Stimulated activated CD4-positive, alpha-beta T cell treated with anti-CD3 and anti-CD28 coated beads, Interleukin-12 subunit alpha, Interleukin-12 subunit beta, amount 100 ng/mL, for 24 hours (primary cell): ENCODE measurements at regions not wholly inside any gene's neighbourhood (a gene's known extent, or its start where the extent isn't known, plus 50 kb on each side); places are given as distances from the start of the nearest gene placed in this dataset.

Experiments
- DNase-seq, 2 experiments: peaks; one replicate each; pipeline ENCODE4 v3.0.0-alpha.2; 2020; ENCODE audit warnings: low read depth in 2 of 2

GRCh38 chr13:81677857-81678256 is 1336.9 kb upstream of the SPRY2 start:
- no peak for DNase-seq

GRCh38 chr13:81676008-81676407 is 1335.1 kb upstream of the SPRY2 start:
- no peak for DNase-seq

GRCh38 chr13:81671064-81671463 is 1330.1 kb upstream of the SPRY2 start:
- no peak for DNase-seq

GRCh38 chr13:81670048-81670447 is 1329.1 kb upstream of the SPRY2 start:
- DNase-seq: no peak

GRCh38 chr13:81664872-81665271 is 1323.9 kb upstream of the SPRY2 start:
- no peak for DNase-seq

GRCh38 chr13:81659984-81660383 is 1319.1 kb upstream of the SPRY2 start:
- DNase-seq: no peak

GRCh38 chr13:81658598-81659370 is 1317.9 kb upstream of the SPRY2 start:
- DNase-seq: no peak

GRCh38 chr13:81639984-81640582 is 1299.2 kb upstream of the SPRY2 start:
- no peak for DNase-seq

- no peak for DNase-seq
These were observed 1296.5 kb upstream of the SPRY2 start for GRCh38 chr13:81637457-81637856.

- DNase-seq: no peak
These were observed 1295.2 kb upstream of the SPRY2 start for GRCh38 chr13:81636120-81636519.

GRCh38 chr13:81615031-81615430 is 1274.1 kb upstream of the SPRY2 start:
- no peak for DNase-seq

- DNase-seq: no peak
These were observed 1269.7 kb upstream of the SPRY2 start for GRCh38 chr13:81610644-81611043.

GRCh38 chr13:81609335-81609734 is 1268.4 kb upstream of the SPRY2 start:
- no peak for DNase-seq

GRCh38 chr13:81606074-81606473 is 1265.1 kb upstream of the SPRY2 start:
- DNase-seq: no peak

GRCh38 chr13:81602241-81602640 is 1261.3 kb upstream of the SPRY2 start:
- DNase-seq: no peak

- no peak for DNase-seq
These were observed 1256.2 kb upstream of the SPRY2 start for GRCh38 chr13:81597101-81597500.

GRCh38 chr13:81596224-81596753 is 1255.4 kb upstream of the SPRY2 start:
- no peak for DNase-seq

GRCh38 chr13:81591528-81592220 is 1250.7 kb upstream of the SPRY2 start:
- no peak for DNase-seq

GRCh38 chr13:81582381-81582780 is 1241.5 kb upstream of the SPRY2 start:
- no peak for DNase-seq

- no peak for DNase-seq
These were observed 1236.8 kb upstream of the SPRY2 start for GRCh38 chr13:81577601-81578195.

- no peak for DNase-seq
These were observed 1227.9 kb upstream of the SPRY2 start for GRCh38 chr13:81568824-81569223.

GRCh38 chr13:81565849-81566248 is 1224.9 kb upstream of the SPRY2 start:
- no peak for DNase-seq
